Thoracic aorta (tissue), 2 donors: ENCODE measurements at regions not wholly inside any gene's neighbourhood (a gene's known extent, or its start where the extent isn't known, plus 50 kb on each side); places are given as distances from the start of the nearest gene placed in this dataset.

Experiments
- ATAC-seq: fragments of 150-250 bp; one replicate; pipeline ENCODE4 v1.8.0; 2017; ENCODE audit warnings: low read depth; ENCODE audit not compliant: insufficient number of reproducible peaks, low FRiP score
- DNase-seq: peaks from one replicate; pipeline ENCODE4 v3.0.0-alpha.2; 2020; ENCODE audit warnings: low spot score
- H3K27ac ChIP-seq, 2 donors: fragments of 200-600 bp; sonication (generic); 1 replicate in 1 of 2; 2 replicates in 1 of 2; pipeline ENCODE4 v1.5.1; 2016; ENCODE audit warnings: mild to moderate bottlenecking in 2 of 2, moderate library complexity in 2 of 2
- H3K27me3 ChIP-seq: fragments of 200-600 bp; sonication (generic); replicated peaks from 2 replicates; pipeline ENCODE4 v1.6.0; 2016; ENCODE audit warnings: mild to moderate bottlenecking; ENCODE audit not compliant: insufficient read depth
- H3K36me3 ChIP-seq: fragments of 200-600 bp; sonication (generic); one replicate; pipeline ENCODE4 v1.5.1; 2016
- H3K4me1 ChIP-seq, 2 donors: fragments of 200-600 bp; sonication (generic); 1 replicate in 1 of 2; 2 replicates in 1 of 2; pipeline versions ENCODE4 v1.5.1 to v1.6.0; 2016; ENCODE audit warnings: low read depth in 2 of 2, mild to moderate bottlenecking in 1 of 2; ENCODE audit not compliant: control insufficient read depth in 1 of 2
- H3K4me3 ChIP-seq: fragments of 200-600 bp; sonication (generic); 2 replicates; pipeline ENCODE4 v1.5.1; 2016; ENCODE audit warnings: mild to moderate bottlenecking
- H3K9me3 ChIP-seq: fragments of 200-600 bp; sonication (generic); 2 replicates; pipeline ENCODE4 v1.5.1; 2016
- CTCF ChIP-seq: fragments of 200-600 bp; sonication (generic); IDR thresholded peaks from one replicate; pipeline ENCODE4 v1.5.1; 2019; ENCODE audit warnings: antibody characterized with exemption

GRCh38 chr14:31960039-31960438, 117.1 kb upstream of the ARHGAP5 start:
- Histone ChIP-seq H3K27me3 (no peaks in the 10 kb centered on the region), H3K36me3 (no peaks in the 10 kb centered on the region), H3K27ac (no peak overlapping the region), H3K9me3 (no peaks in the 10 kb centered on the region), H3K4me3 (no peak overlapping the region), H3K4me1 (no peaks in the 10 kb centered on the region)
- ATAC-seq (no peak), DNase-seq (no peak)
- no peak for TF ChIP-seq CTCF

GRCh38 chr14:31961896-31962295, 115.2 kb upstream of the ARHGAP5 start:
- Histone ChIP-seq H3K4me1 (peaks cover 0 to 11% of the 10 kb centered on the region in 2 donors), H3K4me3 (no peak overlapping the region), H3K9me3 (no peaks in the 10 kb centered on the region), H3K27me3 (no peaks in the 10 kb centered on the region), H3K27ac (no peak overlapping the region), H3K36me3 (no peaks in the 10 kb centered on the region)
- DNase-seq (no peak), ATAC-seq (no peak)
- no peak for TF ChIP-seq CTCF

- no peaks in the 10 kb centered on the region for H3K27me3 ChIP-seq
- H3K4me1 ChIP-seq: peaks cover 0 to 11% of the 10 kb centered on the region in 2 donors
- no peak for TF ChIP-seq CTCF
- H3K27ac ChIP-seq: no peak overlapping the region
- ATAC-seq: no peak
- no peaks in the 10 kb centered on the region for H3K36me3 ChIP-seq
- no peak for DNase-seq
- no peaks in the 10 kb centered on the region for H3K9me3 ChIP-seq
- no peak overlapping the region for H3K4me3 ChIP-seq
Observed at GRCh38 chr14:31962920-31963319, 114.2 kb upstream of the ARHGAP5 start.

GRCh38 chr14:31963587-31963986, 113.5 kb upstream of the ARHGAP5 start:
- Histone ChIP-seq H3K27ac (no peak overlapping the region), H3K27me3 (no peaks in the 10 kb centered on the region), H3K36me3 (no peaks in the 10 kb centered on the region), H3K9me3 (no peaks in the 10 kb centered on the region), H3K4me1 (peaks cover 0 to 17% of the 10 kb centered on the region in 2 donors), H3K4me3 (no peak overlapping the region)
- ATAC-seq (no peak), DNase-seq (no peak)
- TF ChIP-seq CTCF: no peak

GRCh38 chr14:31964490-31964889, 112.6 kb upstream of the ARHGAP5 start:
- no peak for TF ChIP-seq CTCF
- Histone ChIP-seq H3K36me3 (no peaks in the 10 kb centered on the region), H3K4me3 (no peak overlapping the region), H3K9me3 (no peaks in the 10 kb centered on the region), H3K4me1 (peaks cover 0 to 25% of the 10 kb centered on the region in 2 donors), H3K27me3 (no peaks in the 10 kb centered on the region), H3K27ac (no peak overlapping the region)
- DNase-seq (no peak), ATAC-seq (no peak)
